Activated naive CD8-positive, alpha-beta T cell treated with anti-CD3 and anti-CD28 coated beads, Interleukin-2, amount 10 ng/mL, durations not matched to agents 7 days and 5 days (primary cell): ENCODE measurements at regions not wholly inside any gene's neighbourhood (a gene's known extent, or its start where the extent isn't known, plus 50 kb on each side); places are given as distances from the start of the nearest gene placed in this dataset.
"Not testable (repeated sequence)": the region's sequence is repeated elsewhere in the genome, so short reads cannot be mapped to it uniquely, and the experiment has no call there.

Experiments
- ATAC-seq: fragments of 150-1000 bp; cut with Tn5 transposase; one replicate; pipeline ENCODE4 v1.10.0; 2021; ENCODE audit warnings: low read depth, moderate library complexity
- POLR2A ChIA-PET: fragments of 350-600 bp; sonication (Branson Sonifier 250); formaldehyde crosslinking; loops from one replicate; lab custom pipeline; 2021; ENCODE audit warnings: antibody characterized with exemption; lab: Charles Lee
- DNase-seq: peaks from one replicate; pipeline ENCODE4 v3.0.0; 2021
- H3K27ac Mint-ChIP-seq: one replicate; pipeline ENCODE4 v1.8.0; 2022; ENCODE audit warnings: mild to moderate bottlenecking, mixed read lengths
- H3K27me3 Mint-ChIP-seq: one replicate; pipeline ENCODE4 v1.8.0; 2022; ENCODE audit warnings: mild to moderate bottlenecking, moderate library complexity, mixed read lengths
- H3K36me3 Mint-ChIP-seq: one replicate; pipeline ENCODE4 v1.8.0; 2021; ENCODE audit warnings: mild to moderate bottlenecking, mixed read lengths
- H3K4me1 Mint-ChIP-seq: one replicate; pipeline ENCODE4 v1.8.0; 2021; ENCODE audit warnings: mixed read lengths
- H3K4me3 Mint-ChIP-seq: one replicate; pipeline ENCODE4 v1.8.0; 2022; ENCODE audit warnings: mild to moderate bottlenecking, moderate library complexity, mixed read lengths
- H3K9me3 Mint-ChIP-seq: one replicate; pipeline ENCODE4 v1.8.0; 2021; ENCODE audit warnings: mixed read lengths

DNA sequence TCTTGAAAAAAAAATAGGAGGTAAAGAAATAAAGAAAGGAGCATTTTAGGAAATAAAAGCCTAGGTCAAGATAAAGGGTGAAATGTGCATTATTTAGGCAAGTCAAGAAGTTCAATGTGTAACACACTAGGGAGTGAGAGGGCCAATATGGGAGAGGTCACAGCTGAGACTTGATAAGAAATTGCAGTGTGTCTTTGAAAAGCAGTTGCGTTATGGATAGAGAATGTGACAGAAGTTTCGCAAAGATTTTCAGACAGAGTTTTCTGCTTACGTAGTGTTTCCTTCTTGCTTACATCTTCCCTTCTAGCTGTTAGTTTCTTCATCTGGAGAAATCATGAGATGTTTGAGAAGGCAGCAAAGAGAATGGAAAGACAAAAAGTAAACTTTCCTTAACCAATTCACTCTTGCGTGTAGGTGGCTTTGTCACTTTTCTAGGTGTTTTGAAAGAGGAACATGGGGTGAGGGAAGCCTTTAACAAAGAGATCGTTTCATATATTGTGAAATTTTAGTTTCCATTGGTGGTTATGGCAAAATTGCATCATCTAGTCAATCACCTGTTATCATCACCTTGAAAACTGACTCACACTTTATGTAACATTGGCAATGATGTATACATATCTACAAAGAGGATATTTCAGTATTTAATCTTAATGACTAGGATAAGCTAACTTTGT, 975.5 kb downstream of the OLFM4 start:
- POLR2A ChIA-PET, result no interaction called here
- H3K4me1 Mint-ChIP-seq, result no peaks in the 10 kb centered on the region
- no peak for ATAC-seq

DNA sequence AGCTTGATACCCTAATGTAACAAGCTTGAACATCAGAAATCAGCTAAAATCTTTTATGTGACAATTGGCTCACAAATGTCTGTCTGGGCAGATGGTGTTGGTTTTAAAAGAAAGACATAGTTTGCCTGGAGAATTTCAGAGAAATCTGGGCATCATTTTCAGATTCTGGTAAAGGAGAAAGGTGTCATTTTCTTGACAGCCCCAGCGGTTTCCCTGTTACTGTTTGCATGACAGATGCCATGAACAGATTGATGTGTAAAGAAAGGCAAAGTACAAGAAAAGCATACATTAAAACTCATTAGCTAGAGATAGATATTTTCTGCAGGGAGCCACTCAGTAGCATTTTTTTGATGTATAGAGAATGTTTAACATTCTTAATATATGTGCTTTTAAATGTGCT, 987.9 kb downstream of the OLFM4 start:
- DNase-seq, result no peak
- POLR2A ChIA-PET, result no interaction called here
- Mint-ChIP-seq H3K4me1 (no peaks in the 10 kb centered on the region), H3K9me3 (peaks cover 5% of the 10 kb centered on the region), H3K36me3 (no peaks in the 10 kb centered on the region), H3K27ac (no peak overlapping the region), H3K27me3 (no peaks in the 10 kb centered on the region), H3K4me3 (no peak overlapping the region)
- ATAC-seq, result no peak

More for the DNA sequence above, 975.5 kb downstream of the OLFM4 start:
- Mint-ChIP-seq H3K9me3 (peaks cover 1% of the 10 kb centered on the region), H3K36me3 (no peaks in the 10 kb centered on the region), H3K4me3 (no peak overlapping the region), H3K27ac (no peak overlapping the region), H3K27me3 (no peaks in the 10 kb centered on the region)
- no peak for DNase-seq

DNA sequence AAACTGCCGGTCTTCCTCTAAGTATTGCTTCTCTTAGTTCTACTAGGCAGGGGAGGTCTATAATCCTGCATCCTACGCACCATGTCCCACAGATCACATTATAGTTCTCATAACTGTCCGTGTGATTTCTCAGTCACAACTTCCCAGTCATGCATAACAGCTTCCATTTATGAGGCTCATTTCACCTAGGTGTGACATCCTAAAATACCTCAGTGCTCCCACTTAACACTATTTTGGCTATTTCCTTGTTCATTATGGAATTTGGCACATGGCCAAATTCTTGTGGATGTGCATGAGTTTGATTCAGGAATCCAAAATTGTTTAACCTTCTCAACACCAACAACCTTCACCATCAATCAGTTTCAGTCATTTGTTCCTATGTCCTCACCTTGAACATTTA, 989.9 kb downstream of the OLFM4 start:
- DNase-seq, result no peak
- peaks cover 9% of the 10 kb centered on the region for H3K9me3 Mint-ChIP-seq
- no peaks in the 10 kb centered on the region for H3K27me3 Mint-ChIP-seq
- H3K36me3 Mint-ChIP-seq, result no peaks in the 10 kb centered on the region
- H3K4me1 Mint-ChIP-seq, result no peaks in the 10 kb centered on the region
- H3K27ac Mint-ChIP-seq, result no peak overlapping the region
- H3K4me3 Mint-ChIP-seq, result no peak overlapping the region
- ATAC-seq, result no peak
- POLR2A ChIA-PET, result no interaction called here

DNA sequence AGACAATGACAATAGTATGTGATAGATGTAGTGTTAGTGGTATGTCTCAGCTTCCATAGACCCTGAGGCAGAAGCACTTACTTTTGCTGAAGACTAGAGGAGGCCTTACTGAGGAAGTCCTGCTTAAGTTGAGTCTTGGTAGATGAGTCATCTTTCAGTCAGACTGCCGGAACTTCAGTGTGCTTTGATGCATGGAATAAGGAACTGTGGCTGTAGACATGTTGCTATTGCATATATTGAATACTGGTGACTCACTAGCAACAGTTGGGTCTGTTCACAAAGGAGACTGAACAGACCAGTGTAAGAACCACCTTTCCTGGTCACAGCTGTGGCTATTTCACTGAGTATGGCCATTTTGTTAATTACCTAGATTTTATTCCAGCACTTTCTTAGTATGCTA, 1000.6 kb downstream of the OLFM4 start:
- DNase-seq, result no peak
- no peak overlapping the region for H3K27ac Mint-ChIP-seq
- H3K36me3 Mint-ChIP-seq, result no peaks in the 10 kb centered on the region
- H3K27me3 Mint-ChIP-seq, result no peaks in the 10 kb centered on the region
- no peak overlapping the region for H3K4me3 Mint-ChIP-seq
- no peaks in the 10 kb centered on the region for H3K4me1 Mint-ChIP-seq
- ATAC-seq, result no peak
- POLR2A ChIA-PET, result no interaction called here
- peaks cover 9% of the 10 kb centered on the region for H3K9me3 Mint-ChIP-seq

DNA sequence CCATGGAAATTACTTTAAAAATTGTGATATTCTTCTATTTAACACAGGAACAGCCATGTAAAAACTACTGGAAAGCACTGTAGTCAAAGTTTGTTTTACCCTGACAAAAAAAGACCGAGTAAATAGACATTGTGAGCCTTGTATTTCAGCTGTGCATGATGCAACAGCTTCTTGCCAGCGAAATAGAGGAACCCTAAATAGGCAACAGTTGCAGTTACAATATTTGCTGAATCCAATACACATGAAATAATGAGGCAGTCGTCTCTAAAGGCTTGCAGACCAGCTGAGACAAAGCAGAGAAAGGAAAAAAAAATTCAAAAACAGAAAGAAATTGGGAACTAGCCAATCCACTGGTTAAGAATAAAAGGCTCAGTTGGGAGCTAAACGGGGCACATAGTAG, 1001.1 kb downstream of the OLFM4 start:
- H3K36me3 Mint-ChIP-seq, result no peaks in the 10 kb centered on the region
- H3K27ac Mint-ChIP-seq, result no peak overlapping the region
- no peaks in the 10 kb centered on the region for H3K4me1 Mint-ChIP-seq
- H3K9me3 Mint-ChIP-seq, result peaks cover 9% of the 10 kb centered on the region
- H3K27me3 Mint-ChIP-seq, result no peaks in the 10 kb centered on the region
- POLR2A ChIA-PET, result no interaction called here
- ATAC-seq (no peak), DNase-seq (no peak)
- H3K4me3 Mint-ChIP-seq, result no peak overlapping the region

DNA sequence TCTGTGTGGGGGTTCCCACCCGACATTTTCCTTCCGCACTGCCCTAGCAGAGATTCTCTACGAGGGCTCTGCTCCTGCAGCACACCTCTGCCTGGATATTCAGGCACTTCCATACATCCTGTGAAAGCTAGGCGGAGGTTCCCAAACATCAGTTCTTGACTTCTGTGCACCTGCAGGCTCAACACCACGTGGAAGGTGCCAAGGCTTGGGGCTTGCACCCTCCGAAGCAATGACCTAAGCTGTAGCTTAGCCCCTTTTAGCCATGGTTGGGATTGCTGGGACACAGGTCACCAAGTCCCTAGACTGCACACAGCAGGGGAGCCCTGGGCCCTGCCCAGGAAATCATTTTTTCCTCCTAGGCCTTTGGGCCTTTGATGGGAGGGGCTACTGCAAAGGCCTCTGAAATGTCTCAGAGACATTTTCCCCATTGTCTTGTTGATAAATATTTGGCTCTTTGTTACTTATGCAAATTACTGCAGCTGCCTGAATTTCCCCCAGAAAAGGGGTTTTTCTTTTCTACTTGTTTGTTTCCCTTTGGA, 1004.8 kb downstream of the OLFM4 start:
- Mint-ChIP-seq H3K4me1 (no peaks in the 10 kb centered on the region), H3K9me3 (peaks cover 4% of the 10 kb centered on the region), H3K27ac (no peak overlapping the region), H3K27me3 (no peaks in the 10 kb centered on the region), H3K4me3 (no peak overlapping the region), H3K36me3 (no peaks in the 10 kb centered on the region)
- POLR2A ChIA-PET, result no interaction called here
- DNase-seq, result no peak
- no peak for ATAC-seq

DNA sequence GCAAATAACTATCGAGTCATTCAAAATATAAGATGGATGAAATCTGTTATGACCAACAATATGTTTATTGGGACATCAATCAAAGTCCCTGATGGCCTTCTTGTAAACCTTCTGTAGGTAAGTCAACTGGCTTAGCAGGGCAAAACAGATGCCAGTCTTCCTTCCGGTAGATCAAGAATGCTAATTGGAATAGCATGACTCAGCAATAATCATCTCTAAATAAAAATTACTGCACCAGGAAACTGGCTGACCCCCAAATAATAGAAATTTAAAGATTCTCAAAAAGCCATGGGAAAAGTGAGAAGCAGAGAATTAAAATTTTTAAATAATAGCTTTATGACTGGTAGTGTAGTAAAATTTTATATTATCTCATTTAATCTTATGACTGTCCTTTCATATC, 1005.4 kb downstream of the OLFM4 start:
- Mint-ChIP-seq H3K27ac (no peak overlapping the region), H3K9me3 (peaks cover 5% of the 10 kb centered on the region), H3K36me3 (no peaks in the 10 kb centered on the region), H3K4me3 (no peak overlapping the region), H3K27me3 (no peaks in the 10 kb centered on the region), H3K4me1 (no peaks in the 10 kb centered on the region)
- POLR2A ChIA-PET, result no interaction called here
- no peak for DNase-seq
- no peak for ATAC-seq

DNA sequence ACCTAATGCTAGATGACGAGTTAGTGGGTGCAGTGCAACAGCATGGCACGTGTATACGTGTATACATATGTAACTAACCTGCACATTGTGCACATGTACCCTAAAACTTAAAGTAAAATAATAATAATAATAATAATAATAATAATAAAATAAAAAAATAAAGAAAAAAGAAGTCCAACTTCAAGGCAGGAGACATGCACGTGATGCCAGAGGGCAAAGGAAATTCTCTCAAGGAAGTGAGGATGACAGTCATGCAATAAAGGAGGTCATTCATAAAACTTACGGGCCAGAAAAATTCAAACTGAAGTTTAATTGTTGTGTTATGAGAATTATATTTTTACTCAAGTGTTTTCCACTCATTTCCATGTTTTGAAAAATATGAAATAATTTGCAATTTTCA, 1028.8 kb downstream of the OLFM4 start:
- H3K9me3 Mint-ChIP-seq, H3K36me3 Mint-ChIP-seq, DNase-seq, H3K4me1 Mint-ChIP-seq, H3K27me3 Mint-ChIP-seq, H3K4me3 Mint-ChIP-seq, H3K27ac Mint-ChIP-seq, ATAC-seq, POLR2A ChIA-PET: not testable (repeated sequence)

DNA sequence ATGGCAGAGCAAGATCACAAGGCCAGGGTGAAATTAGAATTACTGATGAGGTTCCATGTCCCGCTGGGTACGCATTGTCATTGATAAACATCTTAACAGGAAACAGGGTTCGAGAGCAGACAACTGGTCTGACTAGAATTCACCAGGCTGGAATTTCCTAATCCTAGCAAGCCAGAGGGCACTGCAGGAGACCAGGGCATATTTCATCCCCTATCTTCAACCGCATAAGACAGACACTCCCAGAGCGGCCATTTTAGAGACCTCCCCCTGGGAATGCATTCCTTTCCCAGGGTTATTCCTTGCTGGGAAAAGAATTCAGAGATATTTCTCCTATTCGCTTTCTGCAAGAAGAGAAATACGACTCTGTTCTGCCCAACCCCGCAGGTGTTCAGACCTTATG, 1041.3 kb downstream of the OLFM4 start:
- H3K36me3 Mint-ChIP-seq, H3K27me3 Mint-ChIP-seq, DNase-seq, H3K27ac Mint-ChIP-seq, H3K4me3 Mint-ChIP-seq, H3K4me1 Mint-ChIP-seq, POLR2A ChIA-PET, ATAC-seq: not testable (repeated sequence)
- H3K9me3 Mint-ChIP-seq, result peaks cover 15% of the 10 kb centered on the region

DNA sequence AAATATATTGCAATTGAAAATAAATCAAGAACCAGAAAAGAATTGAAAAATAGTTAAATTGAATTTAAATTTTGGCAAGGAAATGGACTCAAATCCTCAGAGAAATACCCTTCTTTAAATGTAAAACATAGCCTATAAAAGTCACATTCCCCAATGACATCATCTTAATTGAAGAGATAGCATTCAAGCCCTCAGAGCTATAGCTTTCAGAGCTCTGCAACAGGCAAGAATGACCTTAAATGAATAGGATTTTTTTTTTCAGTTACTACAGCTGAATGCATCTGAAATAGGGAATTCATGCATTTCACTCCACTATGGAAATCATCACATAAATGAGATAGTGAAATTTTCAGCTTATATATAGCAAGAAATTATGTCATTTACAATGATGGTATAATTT, 1049.0 kb downstream of the OLFM4 start:
- no peak overlapping the region for H3K4me3 Mint-ChIP-seq
- H3K27ac Mint-ChIP-seq, result no peak overlapping the region
- peaks cover 7% of the 10 kb centered on the region for H3K9me3 Mint-ChIP-seq
- POLR2A ChIA-PET, result no interaction called here
- no peak for ATAC-seq
- DNase-seq, result no peak
- H3K27me3 Mint-ChIP-seq, result no peaks in the 10 kb centered on the region
- no peaks in the 10 kb centered on the region for H3K4me1 Mint-ChIP-seq
- H3K36me3 Mint-ChIP-seq, result no peaks in the 10 kb centered on the region

DNA sequence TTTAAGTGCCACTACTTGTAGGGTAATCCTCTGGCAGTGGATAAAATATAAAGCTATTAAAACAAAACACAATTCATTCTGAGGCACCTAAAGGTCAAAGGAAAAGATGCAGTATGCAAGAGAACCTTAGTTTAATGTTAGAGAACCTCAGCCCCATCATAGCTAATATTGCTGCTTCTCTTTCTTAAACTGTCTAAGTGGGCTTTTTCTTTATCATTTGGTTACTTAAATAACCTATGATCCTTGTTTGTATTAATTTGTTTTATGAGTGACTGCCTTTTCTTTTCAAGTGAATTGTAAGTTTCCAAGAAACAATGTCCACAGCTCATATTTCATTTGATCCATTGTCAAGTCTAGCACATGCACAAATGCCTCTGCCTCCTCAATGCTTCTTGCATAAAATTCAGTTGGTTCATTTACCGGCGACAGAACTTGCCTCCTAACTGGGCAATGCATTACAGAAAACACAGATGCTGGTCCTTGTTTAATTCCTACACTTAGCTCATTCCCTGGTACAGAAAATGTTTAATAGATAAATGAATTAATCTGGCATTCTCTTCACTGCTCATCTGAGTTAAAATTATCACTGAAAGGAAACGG, 1049.8 kb downstream of the OLFM4 start:
- H3K9me3 Mint-ChIP-seq, result peaks cover 5% of the 10 kb centered on the region
- no peak overlapping the region for H3K27ac Mint-ChIP-seq
- no peaks in the 10 kb centered on the region for H3K27me3 Mint-ChIP-seq
- POLR2A ChIA-PET, result no interaction called here
- ATAC-seq, result no peak
- no peaks in the 10 kb centered on the region for H3K36me3 Mint-ChIP-seq
- no peaks in the 10 kb centered on the region for H3K4me1 Mint-ChIP-seq
- no peak for DNase-seq
- no peak overlapping the region for H3K4me3 Mint-ChIP-seq

DNA sequence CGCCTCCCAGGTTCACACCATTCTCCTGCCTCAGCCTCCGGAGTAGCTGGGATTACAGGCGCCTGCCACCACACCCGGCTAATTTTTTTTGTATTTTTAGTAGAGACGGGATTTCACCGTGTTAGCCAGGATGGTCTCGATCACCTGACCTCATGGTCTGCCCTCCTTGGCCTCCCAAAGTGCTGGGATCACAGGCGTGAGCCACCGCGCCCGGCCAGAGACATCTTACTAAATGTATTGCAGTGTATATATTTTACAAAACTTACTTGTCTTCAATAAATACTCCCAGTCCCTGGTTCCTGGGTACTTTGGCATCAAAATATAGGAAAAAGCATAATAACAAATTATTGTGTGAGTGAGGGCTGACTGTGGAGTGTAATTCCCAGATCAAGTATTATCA, 1053.7 kb downstream of the OLFM4 start:
- H3K27ac Mint-ChIP-seq, H3K4me1 Mint-ChIP-seq, H3K27me3 Mint-ChIP-seq, POLR2A ChIA-PET, H3K4me3 Mint-ChIP-seq, ATAC-seq, H3K9me3 Mint-ChIP-seq, H3K36me3 Mint-ChIP-seq, DNase-seq: not testable (repeated sequence)

DNA sequence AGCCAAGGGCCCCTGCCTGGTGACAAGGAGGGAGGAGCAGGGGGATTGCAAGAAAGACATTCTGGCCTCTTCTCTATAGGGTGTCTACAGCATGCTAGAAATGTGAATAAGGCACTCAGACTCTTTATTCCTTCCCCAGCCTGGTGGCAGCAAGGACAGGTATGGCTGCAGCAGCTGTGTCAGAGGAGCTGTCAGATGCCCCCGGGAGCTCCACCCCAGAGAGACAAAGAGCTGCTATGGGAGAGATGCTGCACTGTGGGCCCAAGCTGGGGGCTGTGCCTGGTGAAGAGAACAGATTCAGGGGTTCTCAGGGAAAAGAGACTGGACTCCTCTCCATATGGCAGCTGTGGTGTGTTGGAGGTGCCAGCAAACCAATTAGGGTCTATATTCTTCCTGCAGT, 1063.3 kb downstream of the OLFM4 start:
- no peak overlapping the region for H3K27ac Mint-ChIP-seq
- no peak overlapping the region for H3K4me3 Mint-ChIP-seq
- no peak for DNase-seq
- ATAC-seq, result no peak
- H3K9me3 Mint-ChIP-seq, result peaks cover 9% of the 10 kb centered on the region
- POLR2A ChIA-PET, result no interaction called here
- H3K36me3 Mint-ChIP-seq, result no peaks in the 10 kb centered on the region
- H3K4me1 Mint-ChIP-seq, result no peaks in the 10 kb centered on the region
- no peaks in the 10 kb centered on the region for H3K27me3 Mint-ChIP-seq

DNA sequence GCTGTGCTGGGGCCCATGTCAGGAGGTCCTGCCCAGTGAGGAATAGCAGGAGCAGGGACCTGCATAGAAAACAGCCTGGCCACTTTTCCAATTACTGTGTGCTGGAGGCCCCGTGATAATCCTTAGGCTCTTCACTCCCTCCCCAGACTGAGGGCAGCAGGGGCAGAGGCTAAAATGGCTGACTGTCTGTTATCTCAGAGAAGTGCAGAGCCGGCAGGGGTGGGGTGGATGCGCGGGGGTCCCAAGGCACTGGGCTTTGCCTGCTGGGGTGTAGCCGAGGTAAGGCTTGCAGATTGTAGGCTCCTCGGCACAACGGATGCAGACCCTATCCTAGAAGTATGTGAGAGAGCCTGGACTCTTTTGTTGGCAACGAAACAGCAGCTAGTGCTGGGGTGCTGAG, 1064.1 kb downstream of the OLFM4 start:
- no peaks in the 10 kb centered on the region for H3K4me1 Mint-ChIP-seq
- POLR2A ChIA-PET, result no interaction called here
- no peaks in the 10 kb centered on the region for H3K27me3 Mint-ChIP-seq
- H3K36me3 Mint-ChIP-seq, result no peaks in the 10 kb centered on the region
- no peak for DNase-seq
- peaks cover 9% of the 10 kb centered on the region for H3K9me3 Mint-ChIP-seq
- H3K4me3 Mint-ChIP-seq, result no peak overlapping the region
- no peak overlapping the region for H3K27ac Mint-ChIP-seq
- no peak for ATAC-seq
